ENCODE measurements at regions not wholly inside any gene's neighbourhood (a gene's known extent, or its start where the extent isn't known, plus 50 kb on each side); places are given as distances from the start of the nearest gene placed in this dataset.

GRCh38 chr18:41372046-41372665, 582.9 kb upstream of the PIK3C3 start:
- TF ChIP-seq POLR2A (IDR thresholded peaks at IDR 0.05) = no peak
- TF ChIP-seq CTCF (IDR thresholded peaks at IDR 0.05) = no peak
- TF ChIP-seq EP300 (IDR thresholded peaks at IDR 0.05) = no peak
